ENCODE measurements at regions not wholly inside any gene's neighbourhood (a gene's known extent, or its start where the extent isn't known, plus 50 kb on each side); places are given as distances from the start of the nearest gene placed in this dataset.

GRCh38 chr9:31067418-31067817 lies 1317.0 kb upstream of the ACO1 start:
- no peak for DNase-seq (ENCODE audit: low read depth in 2 of 2)

- no peak for DNase-seq (ENCODE audit: low read depth in 2 of 2)
Measured at GRCh38 chr9:31071606-31072286, 1312.7 kb upstream of the ACO1 start.

- no peak for DNase-seq (ENCODE audit: low read depth in 2 of 2)
Measured at GRCh38 chr9:31078175-31078574, 1306.3 kb upstream of the ACO1 start.

GRCh38 chr9:31084350-31084749 lies 1300.1 kb upstream of the ACO1 start:
- no peak for DNase-seq (ENCODE audit: low read depth in 2 of 2)

- no peak for DNase-seq (ENCODE audit: low read depth in 2 of 2)
Measured at GRCh38 chr9:31089549-31090221, 1294.8 kb upstream of the ACO1 start.

- no peak for DNase-seq (ENCODE audit: low read depth in 2 of 2)
Measured at GRCh38 chr9:31100311-31100710, 1284.1 kb upstream of the ACO1 start.

- DNase-seq (ENCODE audit: low read depth in 2 of 2): no peak
Measured at GRCh38 chr9:31103836-31104235, 1280.6 kb upstream of the ACO1 start.

GRCh38 chr9:31104249-31104648 lies 1280.2 kb upstream of the ACO1 start:
- DNase-seq (ENCODE audit: low read depth in 2 of 2): no peak

- no peak for DNase-seq (ENCODE audit: low read depth in 2 of 2)
Measured at GRCh38 chr9:31112491-31112890, 1272.0 kb upstream of the ACO1 start.

- no peak for DNase-seq (ENCODE audit: low read depth in 2 of 2)
Measured at GRCh38 chr9:31114346-31114745, 1270.1 kb upstream of the ACO1 start.

- no peak for DNase-seq (ENCODE audit: low read depth in 2 of 2)
Measured at GRCh38 chr9:31119890-31120454, 1264.5 kb upstream of the ACO1 start.

GRCh38 chr9:31124389-31124788 lies 1260.1 kb upstream of the ACO1 start:
- no peak for DNase-seq (ENCODE audit: low read depth in 2 of 2)

- DNase-seq (ENCODE audit: low read depth in 2 of 2): no peak
Measured at GRCh38 chr9:31135567-31135966, 1248.9 kb upstream of the ACO1 start.

GRCh38 chr9:31136524-31136923 lies 1247.9 kb upstream of the ACO1 start:
- DNase-seq (ENCODE audit: low read depth in 2 of 2): no peak

- no peak for DNase-seq (ENCODE audit: low read depth in 2 of 2)
Measured at GRCh38 chr9:31137176-31138160, 1247.0 kb upstream of the ACO1 start.

GRCh38 chr9:31140316-31140715 lies 1244.1 kb upstream of the ACO1 start:
- no peak for DNase-seq (ENCODE audit: low read depth in 2 of 2)

- no peak for DNase-seq (ENCODE audit: low read depth in 2 of 2)
Measured at GRCh38 chr9:31142456-31142855, 1242.0 kb upstream of the ACO1 start.

- no peak for DNase-seq (ENCODE audit: low read depth in 2 of 2)
Measured at GRCh38 chr9:31144614-31145013, 1239.8 kb upstream of the ACO1 start.

GRCh38 chr9:31146485-31147166 lies 1237.8 kb upstream of the ACO1 start:
- DNase-seq (ENCODE audit: low read depth in 2 of 2): no peak

- no peak for DNase-seq (ENCODE audit: low read depth in 2 of 2)
Measured at GRCh38 chr9:31153250-31153840, 1231.1 kb upstream of the ACO1 start.

- no peak for DNase-seq (ENCODE audit: low read depth in 2 of 2)
Measured at GRCh38 chr9:31166516-31166915, 1217.9 kb upstream of the ACO1 start.

Measured in stimulated activated CD4-positive, alpha-beta T cell treated with anti-CD3 and anti-CD28 coated beads, Interleukin-12 subunit alpha, Interleukin-12 subunit beta, amount 100 ng/mL, for 24 hours (primary cell).